A549 (cell line): ENCODE measurements at regions not wholly inside any gene's neighbourhood (a gene's known extent, or its start where the extent isn't known, plus 50 kb on each side); places are given as distances from the start of the nearest gene placed in this dataset.

Experiments
- ATAC-seq, 2 experiments: fragments of 200-7000 bp in 1 of 2; fragments of >200 bp in 1 of 2; cut with Nextera tagmentation in 1 of 2; cut with Tn5 transposase in 1 of 2; 3 replicates each; pipeline versions ENCODE4 v1.8.0 to v1.9.1; 2018 to 2020; ENCODE audit warnings: mild to moderate bottlenecking in 1 of 2, moderate library complexity in 1 of 2
- CTCF ChIA-PET: fragments of 300-600 bp; sonication (Branson Sonifier 250); formaldehyde crosslinking; extraction: SDS; loops from one replicate; lab custom pipeline; 2021; ENCODE audit warnings: antibody characterized with exemption, inconsistent platforms; lab: Yijun Ruan, JAX
- POLR2A ChIA-PET: fragments of 350-600 bp; formaldehyde crosslinking; extraction: SDS; loops from one replicate; lab custom pipeline; 2021; ENCODE audit warnings: antibody characterized with exemption, inconsistent platforms; lab: Yijun Ruan, JAX
- DNase-seq, 2 experiments: peaks; one replicate each; pipeline versions ENCODE4 v3.0.0 to v3.0.0-alpha.2; 2011 to 2016; ENCODE audit warnings: low read depth in 1 of 2, low spot score in 1 of 2
- FAIRE-seq: peaks from 2 replicates; lab custom pipeline; 2011; peaks lifted over from hg19 to GRCh38; lab: Jason Lieb, UNC
- H3K27ac ChIP-seq, 2 experiments: fragments of >200 bp; sonication (Bioruptor Twin); formaldehyde crosslinking; 3 replicates each; pipeline ENCODE4 v1.5.1; 2016 to 2017
- H3K4me1 ChIP-seq: fragments of >200 bp; sonication (Bioruptor Twin); formaldehyde crosslinking; 3 replicates; pipeline ENCODE4 v1.6.1; 2016
- H3K4me2 ChIP-seq: fragments of >200 bp; sonication (Bioruptor Twin); formaldehyde crosslinking; 3 replicates; pipeline ENCODE4 v1.6.1; 2016
- H3K4me3 ChIP-seq: fragments of >200 bp; sonication (Bioruptor Twin); formaldehyde crosslinking; 3 replicates; pipeline ENCODE4 v1.5.1; 2016
- H3K9me3 ChIP-seq: fragments of >200 bp; sonication (Bioruptor Twin); formaldehyde crosslinking; 3 replicates; pipeline ENCODE4 v1.6.1; 2016
- CBX2 ChIP-seq: fragments of 200-600 bp; sonication (generic); IDR thresholded peaks from 2 replicates; pipeline ENCODE4 v1.6.1; 2016; ENCODE audit warnings: low read depth, mild to moderate bottlenecking, borderline replicate concordance
- CEBPB ChIP-seq, 2 experiments: fragments of >200 bp in 1 of 2; sonication (Bioruptor Twin) in 1 of 2; formaldehyde crosslinking in 1 of 2; IDR thresholded peaks; 2 replicates each; pipeline ENCODE4 v1.6.1; 2012 to 2016
- CHD2 ChIP-seq: fragments of 150-350 bp; IDR thresholded peaks from 2 replicates; pipeline ENCODE4 v1.6.1; 2014; ENCODE audit warnings: low read length; ENCODE audit not compliant: partially characterized antibody
- CTCF ChIP-seq: fragments of >200 bp; sonication (Bioruptor Twin); formaldehyde crosslinking; IDR thresholded peaks from 3 replicates; pipeline ENCODE4 v1.5.1; 2016
- E2F6 ChIP-seq: IDR thresholded peaks from 2 replicates; pipeline ENCODE4 v1.6.1; 2012; ENCODE audit warnings: low read depth, borderline replicate concordance
- ESRRA ChIP-seq: fragments of 150-350 bp; IDR thresholded peaks from 2 replicates; pipeline ENCODE4 v1.6.1; 2014; ENCODE audit warnings: mild to moderate bottlenecking, low read length, borderline replicate concordance
- FOSB ChIP-seq: fragments of 250-450 bp; sonication (Bioruptor Pico); IDR thresholded peaks from 2 replicates; pipeline ENCODE4 v1.5.0; 2020; ENCODE audit warnings: mild to moderate bottlenecking, moderate library complexity
- FOSL2 ChIP-seq, 2 experiments: fragments of 450-650 bp in 1 of 2; fragments of >200 bp in 1 of 2; sonication (Bioruptor Twin) in 1 of 2; formaldehyde crosslinking; IDR thresholded peaks; 2 replicates each; pipeline versions ENCODE4 v1.5.0 to v1.6.1; 2016 to 2020; ENCODE audit warnings: mild to moderate bottlenecking in 1 of 2, moderate library complexity in 1 of 2
- FOXS1 ChIP-seq: fragments of 250-450 bp; sonication (Bioruptor Pico); IDR thresholded peaks from 2 replicates; pipeline ENCODE4 v1.5.0; 2020; ENCODE audit warnings: mild to moderate bottlenecking, moderate library complexity
- HES2 ChIP-seq: fragments of >200 bp; sonication (Bioruptor Twin); formaldehyde crosslinking; IDR thresholded peaks from 2 replicates; pipeline ENCODE4 v1.6.1; 2016
- HEYL ChIP-seq: fragments of 250-450 bp; sonication (Bioruptor Pico); IDR thresholded peaks from 2 replicates; pipeline ENCODE4 v1.8.0; 2021; ENCODE audit warnings: mild to moderate bottlenecking, moderate library complexity
- HOXB13 ChIP-seq: fragments of 250-450 bp; sonication (Bioruptor Pico); IDR thresholded peaks from 2 replicates; pipeline ENCODE4 v1.5.0; 2020; ENCODE audit warnings: low read depth, mild to moderate bottlenecking, moderate library complexity
- JUN ChIP-seq, 2 experiments: fragments of >200 bp; sonication (Bioruptor Twin); formaldehyde crosslinking; IDR thresholded peaks; 2 replicates in 1 of 2; 3 replicates in 1 of 2; pipeline ENCODE4 v1.6.1; 2016 to 2017
- JUNB ChIP-seq: fragments of >200 bp; sonication (Bioruptor Twin); formaldehyde crosslinking; IDR thresholded peaks from 2 replicates; pipeline ENCODE4 v1.6.1; 2016
- NFE2L2 ChIP-seq: fragments of 150-350 bp; conservative IDR thresholded peaks from 2 replicates; pipeline ENCODE4 v1.6.1; 2014; ENCODE audit warnings: low read length
- PHF8 ChIP-seq: fragments of 200-600 bp; sonication (generic); IDR thresholded peaks from 2 replicates; pipeline ENCODE4 v1.6.1; 2016; ENCODE audit warnings: low read depth, mild to moderate bottlenecking, antibody characterized with exemption, moderate library complexity, borderline replicate concordance
- RAD21 ChIP-seq, 2 experiments: fragments of >200 bp in 1 of 2; sonication (Bioruptor Twin) in 1 of 2; formaldehyde crosslinking in 1 of 2; IDR thresholded peaks in 1 of 2; conservative IDR thresholded peaks in 1 of 2; 2 replicates in 1 of 2; 3 replicates in 1 of 2; pipeline ENCODE4 v1.6.1; 2012 to 2018; ENCODE audit warnings: inconsistent platforms in 1 of 2
- RCOR1 ChIP-seq: fragments of 150-350 bp; IDR thresholded peaks from 2 replicates; pipeline ENCODE4 v1.6.1; 2014; ENCODE audit warnings: antibody characterized with exemption, low read length, low read depth
- RNF2 ChIP-seq: fragments of 200-600 bp; sonication (generic); IDR thresholded peaks from 2 replicates; pipeline ENCODE4 v1.6.1; 2016; ENCODE audit warnings: low read depth, mild to moderate bottlenecking, antibody characterized with exemption, moderate library complexity, borderline replicate concordance
- SMC3 ChIP-seq: fragments of >200 bp; sonication (Bioruptor Twin); formaldehyde crosslinking; IDR thresholded peaks from 3 replicates; pipeline ENCODE4 v1.6.1; 2018; ENCODE audit warnings: inconsistent platforms
- TP53 ChIP-seq: fragments of 250-450 bp; sonication (Bioruptor Pico); IDR thresholded peaks from 2 replicates; pipeline ENCODE4 v1.5.0; 2021; ENCODE audit warnings: mild to moderate bottlenecking, moderate library complexity
- ZFP36 ChIP-seq: fragments of 450-650 bp; IDR thresholded peaks from 2 replicates; pipeline ENCODE4 v1.6.1; 2014; ENCODE audit warnings: borderline replicate concordance; ENCODE audit not compliant: partially characterized antibody
- WGBS: methylation state at CpG from one replicate; pipeline ENCODE4 v1.1.6; 2017; ENCODE audit errors: missing lambda C conversion rate; 5-methylcytosine and 5-hydroxymethylcytosine counted together
- TF ChIP-seq, protein P1 (sequence below): fragments of 250-450 bp; sonication (Bioruptor Pico); IDR thresholded peaks from 2 replicates; pipeline ENCODE4 v1.5.0; 2021; ENCODE audit warnings: mild to moderate bottlenecking, moderate library complexity, borderline replicate concordance
- TF ChIP-seq, protein P2 (sequence below): fragments of 150-350 bp; IDR thresholded peaks from 2 replicates; pipeline ENCODE4 v1.6.1; 2014; ENCODE audit warnings: low read depth, mild to moderate bottlenecking, low read length
- TF ChIP-seq, protein P3 (sequence below): fragments of 250-450 bp; sonication (Bioruptor Pico); IDR thresholded peaks from 2 replicates; pipeline ENCODE4 v1.5.0; 2020; ENCODE audit warnings: low read depth, mild to moderate bottlenecking, moderate library complexity
- TF ChIP-seq, protein P4 (sequence below): fragments of >200 bp; sonication (Bioruptor Twin); formaldehyde crosslinking; IDR thresholded peaks from 3 replicates; pipeline ENCODE4 v1.6.1; 2016

DNA sequence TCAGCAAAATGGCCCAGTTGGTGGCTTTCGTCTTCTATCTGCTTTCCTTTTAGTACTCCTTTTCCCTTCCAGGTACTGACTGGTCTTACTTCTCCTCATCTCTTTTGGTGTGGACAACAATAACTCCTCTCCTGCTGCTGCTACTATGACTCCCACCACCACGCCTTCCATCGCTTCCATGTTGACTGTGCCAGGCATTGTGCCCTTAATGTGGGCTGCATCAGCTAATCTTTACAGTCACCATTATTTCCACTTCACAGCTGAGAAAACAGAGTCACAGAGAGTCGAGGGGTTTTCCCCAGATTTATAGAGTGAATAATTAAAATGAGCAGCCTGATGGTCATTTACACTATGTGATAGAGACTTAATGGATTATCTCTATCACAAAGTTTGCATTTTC lies 184.9 kb upstream of the IL12B start (continued):
- TF ChIP-seq, protein P1, sequence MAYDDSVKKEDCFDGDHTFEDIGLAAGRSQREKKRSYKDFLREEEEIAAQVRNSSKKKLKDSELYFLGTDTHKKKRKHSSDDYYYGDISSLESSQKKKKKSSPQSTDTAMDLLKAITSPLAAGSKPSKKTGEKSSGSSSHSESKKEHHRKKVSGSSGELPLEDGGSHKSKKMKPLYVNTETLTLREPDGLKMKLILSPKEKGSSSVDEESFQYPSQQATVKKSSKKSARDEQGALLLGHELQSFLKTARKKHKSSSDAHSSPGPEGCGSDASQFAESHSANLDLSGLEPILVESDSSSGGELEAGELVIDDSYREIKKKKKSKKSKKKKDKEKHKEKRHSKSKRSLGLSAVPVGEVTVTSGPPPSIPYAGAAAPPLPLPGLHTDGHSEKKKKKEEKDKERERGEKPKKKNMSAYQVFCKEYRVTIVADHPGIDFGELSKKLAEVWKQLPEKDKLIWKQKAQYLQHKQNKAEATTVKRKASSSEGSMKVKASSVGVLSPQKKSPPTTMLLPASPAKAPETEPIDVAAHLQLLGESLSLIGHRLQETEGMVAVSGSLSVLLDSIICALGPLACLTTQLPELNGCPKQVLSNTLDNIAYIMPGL (CRISPR knock-in tag), result no peak
- TF ChIP-seq JUNB (no peak), HEYL (CRISPR knock-in tag) (no peak), CBX2 (no peak), RCOR1 (no peak)
- TF ChIP-seq, protein P2, sequence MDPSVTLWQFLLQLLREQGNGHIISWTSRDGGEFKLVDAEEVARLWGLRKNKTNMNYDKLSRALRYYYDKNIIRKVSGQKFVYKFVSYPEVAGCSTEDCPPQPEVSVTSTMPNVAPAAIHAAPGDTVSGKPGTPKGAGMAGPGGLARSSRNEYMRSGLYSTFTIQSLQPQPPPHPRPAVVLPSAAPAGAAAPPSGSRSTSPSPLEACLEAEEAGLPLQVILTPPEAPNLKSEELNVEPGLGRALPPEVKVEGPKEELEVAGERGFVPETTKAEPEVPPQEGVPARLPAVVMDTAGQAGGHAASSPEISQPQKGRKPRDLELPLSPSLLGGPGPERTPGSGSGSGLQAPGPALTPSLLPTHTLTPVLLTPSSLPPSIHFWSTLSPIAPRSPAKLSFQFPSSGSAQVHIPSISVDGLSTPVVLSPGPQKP, result no peak
- TF ChIP-seq, protein P3, sequence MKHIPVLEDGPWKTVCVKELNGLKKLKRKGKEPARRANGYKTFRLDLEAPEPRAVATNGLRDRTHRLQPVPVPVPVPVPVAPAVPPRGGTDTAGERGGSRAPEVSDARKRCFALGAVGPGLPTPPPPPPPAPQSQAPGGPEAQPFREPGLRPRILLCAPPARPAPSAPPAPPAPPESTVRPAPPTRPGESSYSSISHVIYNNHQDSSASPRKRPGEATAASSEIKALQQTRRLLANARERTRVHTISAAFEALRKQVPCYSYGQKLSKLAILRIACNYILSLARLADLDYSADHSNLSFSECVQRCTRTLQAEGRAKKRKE, result no peak

GRCh38 chr5:159515909-159516415 lies 185.7 kb upstream of the IL12B start:
- FAIRE-seq, result no peak
- 0 out of 3 replicates have a peak overlapping the region, but pooled peaks have one; percentile 4 for H3K4me2 ChIP-seq
- TF ChIP-seq CHD2 (no peak), PHF8 (no peak), JUN (IDR thresholded peaks at IDR 0.05) (no peak), SMC3 (peak; percentile 54), RCOR1 (no peak), TP53 (CRISPR knock-in tag) (no peak), FOSL2 (IDR thresholded peaks at IDR 0.05) (0 out of 2 replicates have a peak, but pooled peaks have one; percentile 27), FOSL2 (CRISPR knock-in tag; IDR thresholded peaks at IDR 0.05) (peak; percentile 31), E2F6 (no peak), CEBPB (IDR thresholded peaks at IDR 0.05) (no peak), ESRRA (no peak), HOXB13 (CRISPR knock-in tag) (no peak), NFE2L2 (no peak), RNF2 (no peak), FOSB (CRISPR knock-in tag) (no peak), FOXS1 (CRISPR knock-in tag) (no peak), RAD21 (conservative IDR thresholded peaks at IDR 0.05 in 1 of 2, IDR thresholded peaks at IDR 0.05 in 1 of 2) (peak; percentile 63 to 78; a peak in 4 of 5 replicates), HES2 (no peak), CTCF (peak; percentile 64), ZFP36 (no peak)
- TF ChIP-seq, protein P4, sequence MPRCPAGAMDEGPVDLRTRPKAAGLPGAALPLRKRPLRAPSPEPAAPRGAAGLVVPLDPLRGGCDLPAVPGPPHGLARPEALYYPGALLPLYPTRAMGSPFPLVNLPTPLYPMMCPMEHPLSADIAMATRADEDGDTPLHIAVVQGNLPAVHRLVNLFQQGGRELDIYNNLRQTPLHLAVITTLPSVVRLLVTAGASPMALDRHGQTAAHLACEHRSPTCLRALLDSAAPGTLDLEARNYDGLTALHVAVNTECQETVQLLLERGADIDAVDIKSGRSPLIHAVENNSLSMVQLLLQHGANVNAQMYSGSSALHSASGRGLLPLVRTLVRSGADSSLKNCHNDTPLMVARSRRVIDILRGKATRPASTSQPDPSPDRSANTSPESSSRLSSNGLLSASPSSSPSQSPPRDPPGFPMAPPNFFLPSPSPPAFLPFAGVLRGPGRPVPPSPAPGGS, result no peak
- TF ChIP-seq, protein P1 (CRISPR knock-in tag), result no peak
- TF ChIP-seq, all 56 proteins: peak for 4
- peak; percentile 48 to 70; a peak in 3 of 6 replicates for ATAC-seq
- WGBS, result 34% methylated on average over 10 of the region's 10 CpGs
- no peaks in the 10 kb centered on the region for H3K9me3 ChIP-seq
- peak overlapping the region in 1 of 2 experiments; percentile 49; a peak in 2 of 6 replicates for H3K27ac ChIP-seq
- ChIA-PET CTCF (interaction anchor here (0.6 to 2.1 kb wide), 17 partner anchors 11 to 492 kb away, joined by 3 to 9 read pairs (median 3); partner anchors contain the start of gene ADRA1B), POLR2A (interaction anchor here (0.6 to 0.7 kb wide), 4 partner anchors 17 to 864 kb away, joined by 5 to 8 read pairs (median 6); no protein-coding TSS in a partner anchor)
- no peak overlapping the region for H3K4me3 ChIP-seq
- DNase-seq, result peak; percentile 37 to 67
- H3K4me1 ChIP-seq, result peaks cover 46% of the 10 kb centered on the region
